ENCODE measurements at regions not wholly inside any gene's neighbourhood (a gene's known extent, or its start where the extent isn't known, plus 50 kb on each side); places are given as distances from the start of the nearest gene placed in this dataset.

DNA sequence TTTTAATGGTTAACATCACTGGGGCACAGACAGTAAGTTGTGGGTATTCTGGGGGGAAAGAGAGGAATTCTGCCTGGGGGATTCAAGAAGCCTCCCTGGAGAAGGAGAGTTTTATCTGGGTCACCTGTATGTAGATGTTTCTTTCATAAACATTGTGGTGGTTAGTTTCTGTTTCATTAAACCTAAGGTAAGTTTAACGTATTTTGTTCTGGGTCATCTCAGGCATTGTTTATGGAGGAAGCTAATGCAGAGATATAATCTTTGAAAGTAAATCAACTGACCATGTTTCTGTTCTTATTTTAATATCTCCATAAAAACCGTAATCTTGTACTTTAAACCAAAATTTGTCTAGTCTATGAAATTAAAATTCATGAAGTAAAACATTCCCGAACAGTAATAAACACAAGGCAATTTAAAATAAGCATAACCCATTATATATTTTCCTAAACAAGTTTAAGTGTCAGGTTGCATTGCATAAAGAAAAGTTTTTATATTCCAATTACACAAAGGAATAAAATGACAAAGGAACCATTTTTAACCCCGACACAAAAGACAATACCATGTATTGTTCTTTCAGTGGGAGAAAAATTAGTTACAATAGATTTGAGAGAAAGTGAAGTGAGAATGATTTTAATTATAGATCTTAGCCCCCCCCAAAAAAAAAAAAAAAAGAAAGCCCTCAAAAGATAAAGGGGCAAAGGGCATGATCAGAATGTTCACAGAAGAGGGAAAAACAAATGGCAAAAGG lies 274.6 kb upstream of the TBL1XR1 start:
- TF ChIP-seq, protein P1, sequence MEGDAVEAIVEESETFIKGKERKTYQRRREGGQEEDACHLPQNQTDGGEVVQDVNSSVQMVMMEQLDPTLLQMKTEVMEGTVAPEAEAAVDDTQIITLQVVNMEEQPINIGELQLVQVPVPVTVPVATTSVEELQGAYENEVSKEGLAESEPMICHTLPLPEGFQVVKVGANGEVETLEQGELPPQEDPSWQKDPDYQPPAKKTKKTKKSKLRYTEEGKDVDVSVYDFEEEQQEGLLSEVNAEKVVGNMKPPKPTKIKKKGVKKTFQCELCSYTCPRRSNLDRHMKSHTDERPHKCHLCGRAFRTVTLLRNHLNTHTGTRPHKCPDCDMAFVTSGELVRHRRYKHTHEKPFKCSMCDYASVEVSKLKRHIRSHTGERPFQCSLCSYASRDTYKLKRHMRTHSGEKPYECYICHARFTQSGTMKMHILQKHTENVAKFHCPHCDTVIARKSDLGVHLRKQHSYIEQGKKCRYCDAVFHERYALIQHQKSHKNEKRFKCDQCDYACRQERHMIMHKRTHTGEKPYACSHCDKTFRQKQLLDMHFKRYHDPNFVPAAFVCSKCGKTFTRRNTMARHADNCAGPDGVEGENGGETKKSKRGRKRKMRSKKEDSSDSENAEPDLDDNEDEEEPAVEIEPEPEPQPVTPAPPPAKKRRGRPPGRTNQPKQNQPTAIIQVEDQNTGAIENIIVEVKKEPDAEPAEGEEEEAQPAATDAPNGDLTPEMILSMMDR (IDR thresholded peaks at IDR 0.05): no peak
- TF ChIP-seq POLR2AphosphoS5 (IDR thresholded peaks at IDR 0.05): no peak
- no peak for TF ChIP-seq EP300 (IDR thresholded peaks at IDR 0.05)
